Stimulated activated memory B cell treated with anti-CD40 and anti-IgM and Interleukin-4, amounts not matched to agents 10 μg/mL and 1 μg/mL and 100 μg/mL, for 72 hours (primary cell): ENCODE measurements at regions not wholly inside any gene's neighbourhood (a gene's known extent, or its start where the extent isn't known, plus 50 kb on each side); places are given as distances from the start of the nearest gene placed in this dataset.
"Not testable (repeated sequence)": the region's sequence is repeated elsewhere in the genome, so short reads cannot be mapped to it uniquely, and the experiment has no call there.

ENCODE experiments used
- ATAC-seq: fragments of 150-1000 bp; cut with Tn5 transposase; 2 replicates; pipeline ENCODE4 v1.10.0; 2021
- H3K27ac Mint-ChIP-seq: one replicate; pipeline ENCODE4 v1.8.0; 2022; ENCODE audit warnings: mild to moderate bottlenecking, mixed read lengths
- H3K27me3 Mint-ChIP-seq: one replicate; pipeline ENCODE4 v1.8.0; 2022; ENCODE audit warnings: mixed read lengths
- H3K36me3 Mint-ChIP-seq: one replicate; pipeline ENCODE4 v1.8.0; 2022; ENCODE audit warnings: mixed read lengths
- H3K4me1 Mint-ChIP-seq: one replicate; pipeline ENCODE4 v1.8.0; 2022; ENCODE audit warnings: mixed read lengths
- H3K4me3 Mint-ChIP-seq: one replicate; pipeline ENCODE4 v1.8.0; 2022; ENCODE audit warnings: mild to moderate bottlenecking, moderate library complexity, mixed read lengths
- H3K9me3 Mint-ChIP-seq: one replicate; pipeline ENCODE4 v1.8.0; 2022; ENCODE audit warnings: mixed read lengths

DNA sequence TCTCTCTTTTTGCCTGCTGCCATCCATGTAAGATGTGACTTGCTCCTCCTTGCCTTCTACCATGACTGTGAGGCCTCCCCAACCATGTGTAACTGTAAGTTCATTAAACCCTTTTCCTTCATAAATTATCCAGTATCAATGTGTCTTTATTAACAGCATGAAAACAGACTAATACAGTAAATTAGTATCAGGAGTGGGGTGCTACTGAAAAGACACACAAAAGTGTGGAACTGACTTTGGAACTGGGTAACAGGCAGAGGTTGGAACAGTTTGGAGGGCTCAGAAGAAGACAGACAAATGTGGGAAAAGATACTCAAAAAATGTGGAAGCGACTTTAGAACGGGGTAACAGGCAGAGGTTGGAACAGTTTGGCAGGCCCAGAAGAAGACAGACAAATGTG is 189.4 kb downstream of the HTR1B start:
- no peak for ATAC-seq
- H3K27ac Mint-ChIP-seq, result no peak overlapping the region
- H3K36me3 Mint-ChIP-seq, result no peaks in the 10 kb centered on the region
- no peaks in the 10 kb centered on the region for H3K27me3 Mint-ChIP-seq
- no peaks in the 10 kb centered on the region for H3K4me1 Mint-ChIP-seq
- H3K4me3 Mint-ChIP-seq, result no peak overlapping the region
- peaks cover 9% of the 10 kb centered on the region for H3K9me3 Mint-ChIP-seq

DNA sequence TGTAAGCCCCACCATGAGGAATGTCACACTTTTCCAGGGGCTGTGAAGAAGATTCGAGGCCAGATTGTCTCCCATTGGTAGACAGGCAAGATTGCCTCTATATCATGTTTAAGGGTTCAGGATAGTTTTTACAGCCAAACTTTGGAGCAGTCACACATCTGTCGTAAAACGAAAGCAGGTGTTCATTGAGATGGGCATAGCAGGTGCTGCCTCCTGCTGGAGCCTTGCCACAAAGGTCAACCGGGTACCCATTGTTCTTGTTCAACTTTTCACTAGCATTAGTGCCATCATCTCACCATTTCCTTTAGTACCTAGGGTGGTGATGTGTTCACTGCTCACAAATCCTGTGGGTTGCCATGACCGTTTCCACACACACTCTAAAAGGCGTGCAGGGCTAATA is 198.3 kb downstream of the HTR1B start:
- Mint-ChIP-seq H3K27me3 (no peaks in the 10 kb centered on the region), H3K27ac (no peak overlapping the region), H3K9me3 (peaks cover 5% of the 10 kb centered on the region), H3K4me3 (no peak overlapping the region), H3K4me1 (no peaks in the 10 kb centered on the region), H3K36me3 (no peaks in the 10 kb centered on the region)
- ATAC-seq, result no peak

DNA sequence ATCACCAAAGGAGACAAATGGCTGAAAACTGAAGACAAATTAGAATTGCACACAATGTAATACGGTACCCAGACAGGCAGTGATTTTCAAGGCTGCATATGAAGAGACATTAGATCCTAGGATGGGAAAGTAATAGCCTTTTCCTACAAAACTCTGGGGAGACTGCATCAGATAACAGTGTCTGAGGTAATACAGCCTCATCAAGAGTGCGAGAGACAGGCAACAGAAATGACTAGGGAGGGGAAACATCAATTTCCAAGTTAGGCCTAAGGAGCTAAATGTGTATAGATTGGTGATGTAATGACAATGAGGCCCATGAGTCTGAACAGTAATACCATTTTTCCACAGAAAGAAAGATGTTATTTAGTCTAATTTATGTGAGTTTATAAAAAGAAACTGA is 200.3 kb downstream of the HTR1B start:
- H3K27me3 Mint-ChIP-seq, result no peaks in the 10 kb centered on the region
- H3K4me1 Mint-ChIP-seq, result no peaks in the 10 kb centered on the region
- H3K36me3 Mint-ChIP-seq, result no peaks in the 10 kb centered on the region
- no peak overlapping the region for H3K27ac Mint-ChIP-seq
- H3K4me3 Mint-ChIP-seq, result no peak overlapping the region
- peaks cover 8% of the 10 kb centered on the region for H3K9me3 Mint-ChIP-seq
- ATAC-seq, result no peak

DNA sequence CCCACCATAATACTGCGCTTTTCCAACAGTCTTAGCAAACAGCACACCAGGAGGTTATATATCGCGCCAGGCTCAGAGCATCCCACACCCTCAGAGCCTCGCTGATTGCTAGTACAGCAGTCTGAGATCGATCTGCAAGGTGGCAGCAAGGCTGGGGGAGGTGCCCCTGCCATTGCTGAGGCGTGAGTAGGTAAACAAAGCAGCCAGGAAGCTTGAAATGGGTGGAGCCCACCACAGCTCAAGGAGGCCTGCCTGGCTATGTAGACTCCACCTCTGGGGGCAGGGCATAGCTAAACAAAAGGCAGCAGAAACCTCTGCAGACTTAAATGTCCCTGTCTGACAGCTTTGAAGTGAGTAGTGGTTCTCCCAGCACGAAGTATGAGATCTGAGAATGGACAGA is 211.5 kb downstream of the HTR1B start:
- not testable (repeated sequence) for H3K36me3 Mint-ChIP-seq, H3K4me1 Mint-ChIP-seq, H3K27me3 Mint-ChIP-seq, H3K4me3 Mint-ChIP-seq, H3K27ac Mint-ChIP-seq, H3K9me3 Mint-ChIP-seq, ATAC-seq

DNA sequence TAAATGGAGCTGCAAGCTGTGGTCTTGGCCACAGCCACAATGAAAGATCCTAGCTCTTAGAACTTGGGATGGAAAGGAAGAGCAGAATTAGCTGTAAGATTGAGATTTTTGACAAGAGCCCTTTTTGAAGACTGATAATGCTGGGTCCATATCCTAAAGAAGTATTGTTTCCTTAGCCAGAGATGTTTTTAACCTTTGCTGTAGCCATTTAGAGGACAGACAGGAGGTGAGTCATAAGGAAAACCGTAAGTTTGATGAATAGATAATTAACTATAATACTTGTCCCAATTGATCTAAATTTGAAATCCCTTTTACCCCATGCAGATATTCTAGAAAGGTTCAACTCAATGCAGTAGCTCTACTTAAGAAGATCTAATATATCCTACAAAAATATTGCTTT is 213.7 kb downstream of the HTR1B start:
- Mint-ChIP-seq H3K9me3 (peaks cover 5% of the 10 kb centered on the region), H3K27ac (no peak overlapping the region), H3K36me3 (no peaks in the 10 kb centered on the region), H3K27me3 (no peaks in the 10 kb centered on the region), H3K4me3 (no peak overlapping the region), H3K4me1 (no peaks in the 10 kb centered on the region)
- no peak for ATAC-seq

DNA sequence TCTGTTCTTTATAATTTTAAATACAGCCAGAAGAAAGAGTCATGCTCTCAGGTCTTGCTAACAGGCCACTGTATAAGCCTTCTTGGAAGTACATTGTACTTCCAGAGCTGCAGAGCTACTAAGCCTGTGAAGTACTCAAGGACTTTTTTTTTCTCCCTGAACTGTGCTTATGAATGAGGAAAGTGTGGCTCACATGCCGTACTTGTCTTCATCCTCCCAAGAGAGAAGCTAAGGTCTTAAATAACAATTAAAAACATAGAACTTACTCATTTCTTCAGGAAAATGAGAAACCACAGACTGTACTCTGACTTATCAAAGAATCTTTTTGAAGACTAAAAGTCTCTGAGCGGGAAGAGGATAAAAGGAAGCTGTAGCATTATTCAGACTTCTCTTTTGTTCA is 218.3 kb downstream of the HTR1B start:
- Mint-ChIP-seq H3K27me3 (no peaks in the 10 kb centered on the region), H3K36me3 (no peaks in the 10 kb centered on the region), H3K27ac (no peak overlapping the region), H3K4me3 (no peak overlapping the region), H3K4me1 (no peaks in the 10 kb centered on the region), H3K9me3 (no peaks in the 10 kb centered on the region)
- no peak for ATAC-seq

DNA sequence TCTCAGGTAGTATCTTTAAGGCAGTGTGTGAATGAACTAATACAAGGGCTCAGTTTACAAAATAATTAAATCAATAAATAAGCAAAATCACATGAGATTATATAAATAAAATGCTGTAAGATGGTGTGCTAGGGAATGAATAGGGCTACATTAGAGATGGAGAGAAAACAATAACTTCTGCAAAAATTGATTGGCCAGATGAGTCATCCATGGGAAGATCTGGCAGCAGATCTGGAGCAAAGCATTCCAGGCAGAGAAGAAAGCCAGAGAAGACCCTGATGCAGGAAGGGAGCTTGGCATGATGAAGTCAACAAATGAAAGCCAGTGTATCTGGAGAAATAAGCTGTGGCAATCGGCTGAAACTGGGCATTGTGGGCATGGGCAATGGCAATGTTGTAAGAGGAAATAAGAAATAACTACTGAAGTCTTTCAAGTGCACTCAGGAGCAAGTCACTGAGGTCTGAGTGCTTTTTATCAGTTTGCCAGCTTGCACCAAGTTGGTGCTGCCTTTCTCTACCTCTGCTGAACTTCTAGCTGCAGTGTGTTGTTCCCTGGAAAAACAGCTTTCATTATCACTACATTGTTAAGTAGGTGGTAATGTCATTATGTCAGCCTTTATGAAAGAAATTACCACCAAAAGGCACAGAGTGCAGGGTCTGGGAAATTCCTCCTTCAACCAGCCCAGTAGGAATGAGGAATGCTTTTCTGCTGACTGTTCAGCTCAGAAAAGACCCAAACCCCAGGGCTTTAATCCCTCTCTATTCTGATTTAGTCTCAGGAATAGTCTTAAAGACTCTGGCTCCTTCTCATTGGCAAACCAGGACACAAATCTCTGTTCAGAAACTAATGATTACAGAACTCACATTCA is 231.6 kb downstream of the HTR1B start:
- Mint-ChIP-seq H3K27me3 (no peaks in the 10 kb centered on the region), H3K4me3 (no peak overlapping the region), H3K9me3 (no peaks in the 10 kb centered on the region), H3K36me3 (no peaks in the 10 kb centered on the region), H3K4me1 (no peaks in the 10 kb centered on the region), H3K27ac (no peak overlapping the region)
- ATAC-seq, result no peak

DNA sequence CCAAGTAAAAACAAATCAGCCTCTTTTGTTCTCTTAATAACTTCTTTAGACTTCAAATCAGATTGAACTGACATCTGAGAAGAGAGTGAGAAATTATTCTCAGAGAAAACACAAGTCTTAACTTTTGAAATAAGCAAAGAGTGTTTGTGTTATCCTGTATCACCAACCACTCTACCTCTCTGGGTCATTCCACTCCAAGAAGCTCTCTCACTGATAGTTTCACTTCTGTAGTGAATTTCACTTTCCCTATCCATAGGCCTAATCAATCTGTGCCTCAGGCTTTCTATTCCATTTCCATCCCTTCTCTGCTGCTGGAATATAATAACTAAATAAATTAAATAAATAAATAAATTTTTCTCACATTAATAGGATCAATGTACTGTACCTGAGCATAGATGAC is 235.0 kb downstream of the HTR1B start:
- no peaks in the 10 kb centered on the region for H3K36me3 Mint-ChIP-seq
- H3K27me3 Mint-ChIP-seq, result no peaks in the 10 kb centered on the region
- H3K27ac Mint-ChIP-seq, result no peak overlapping the region
- peaks cover 2% of the 10 kb centered on the region for H3K9me3 Mint-ChIP-seq
- H3K4me1 Mint-ChIP-seq, result no peaks in the 10 kb centered on the region
- no peak overlapping the region for H3K4me3 Mint-ChIP-seq
- no peak for ATAC-seq

DNA sequence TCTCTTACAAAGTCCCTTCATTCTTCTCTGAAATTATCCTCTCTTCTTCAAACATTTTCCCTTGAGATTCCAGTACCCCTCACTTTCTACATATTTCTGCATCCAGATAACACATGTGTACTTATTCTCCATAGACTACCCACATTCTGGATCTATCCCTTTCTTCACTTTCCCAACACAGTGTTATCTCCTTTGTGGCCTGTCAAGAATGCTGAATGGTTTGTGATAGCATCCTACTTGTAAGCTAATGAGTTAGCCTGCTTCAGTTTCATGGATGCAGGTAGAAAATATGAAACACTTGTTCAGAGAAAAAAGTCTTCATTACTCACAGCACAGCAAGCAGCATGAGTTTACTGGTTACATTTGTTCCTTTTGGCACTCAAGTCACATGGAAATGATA is 245.4 kb downstream of the HTR1B start:
- Mint-ChIP-seq H3K4me3 (no peak overlapping the region), H3K9me3 (no peaks in the 10 kb centered on the region), H3K27me3 (no peaks in the 10 kb centered on the region), H3K27ac (no peak overlapping the region), H3K36me3 (no peaks in the 10 kb centered on the region), H3K4me1 (no peaks in the 10 kb centered on the region)
- ATAC-seq, result no peak

DNA sequence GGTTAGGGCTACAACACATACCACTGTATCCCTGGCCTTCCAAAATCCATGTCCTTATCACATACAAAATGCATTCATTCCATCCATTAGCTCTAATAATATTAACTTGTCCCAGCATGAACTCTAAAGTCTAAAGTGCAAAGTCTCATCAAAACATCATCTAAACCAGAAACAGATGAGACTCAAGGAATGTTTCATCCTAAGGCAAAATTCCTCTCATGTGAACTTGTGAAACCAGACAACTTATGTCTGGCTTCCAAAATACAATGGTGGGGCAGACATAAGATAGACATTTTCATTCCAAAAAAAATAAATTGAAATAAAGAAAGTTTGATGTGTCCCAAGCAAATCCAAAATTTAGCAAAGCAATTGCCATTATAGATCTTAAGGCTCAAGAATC is 257.4 kb downstream of the HTR1B start:
- no peak overlapping the region for H3K4me3 Mint-ChIP-seq
- no peaks in the 10 kb centered on the region for H3K27me3 Mint-ChIP-seq
- H3K4me1 Mint-ChIP-seq, result no peaks in the 10 kb centered on the region
- no peaks in the 10 kb centered on the region for H3K9me3 Mint-ChIP-seq
- no peak overlapping the region for H3K27ac Mint-ChIP-seq
- no peak for ATAC-seq
- H3K36me3 Mint-ChIP-seq, result no peaks in the 10 kb centered on the region

DNA sequence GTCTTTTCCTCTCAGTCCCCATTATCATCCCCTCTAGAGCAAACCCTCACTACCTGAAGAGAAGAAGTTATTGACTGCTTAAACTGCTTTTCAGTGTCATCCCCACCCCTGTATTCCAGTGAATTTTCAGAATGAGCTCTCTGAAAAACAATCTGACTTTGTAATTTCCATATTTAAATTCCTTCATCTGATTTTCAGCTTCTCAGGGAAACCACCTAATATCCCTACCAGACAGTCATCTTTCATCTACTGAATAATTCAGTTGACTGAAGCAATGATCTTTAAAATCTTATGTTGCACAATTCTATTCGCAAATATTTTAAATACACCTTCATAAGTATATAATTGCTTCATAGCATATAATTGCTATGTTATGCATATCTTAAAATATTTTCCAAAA is 258.7 kb downstream of the HTR1B start:
- H3K27ac Mint-ChIP-seq, result no peak overlapping the region
- no peaks in the 10 kb centered on the region for H3K4me1 Mint-ChIP-seq
- no peak overlapping the region for H3K4me3 Mint-ChIP-seq
- ATAC-seq, result no peak
- no peaks in the 10 kb centered on the region for H3K9me3 Mint-ChIP-seq
- no peaks in the 10 kb centered on the region for H3K27me3 Mint-ChIP-seq
- no peaks in the 10 kb centered on the region for H3K36me3 Mint-ChIP-seq

DNA sequence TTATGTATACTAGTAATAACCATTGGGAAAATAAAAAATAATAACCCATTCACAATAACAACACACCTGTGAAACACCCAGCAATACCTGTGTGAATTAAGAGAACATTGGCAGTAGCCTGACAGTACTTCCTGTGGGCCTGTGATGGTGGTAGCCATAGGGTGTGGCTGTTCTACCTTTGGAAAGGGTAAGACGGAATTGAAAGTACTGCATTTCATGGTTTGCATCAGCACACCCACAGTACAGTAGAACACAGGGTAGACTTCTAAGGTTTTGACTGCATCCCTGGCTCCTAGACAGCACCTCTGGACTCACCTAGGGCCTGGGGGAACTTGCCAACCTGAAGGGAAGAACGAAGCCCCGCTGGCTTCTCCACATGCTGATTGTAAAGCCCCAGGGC is 279.8 kb downstream of the HTR1B start:
- no peak for ATAC-seq
- Mint-ChIP-seq H3K4me1 (no peaks in the 10 kb centered on the region), H3K27me3 (no peaks in the 10 kb centered on the region), H3K9me3 (peaks cover 3% of the 10 kb centered on the region), H3K27ac (no peak overlapping the region), H3K4me3 (no peak overlapping the region), H3K36me3 (no peaks in the 10 kb centered on the region)

DNA sequence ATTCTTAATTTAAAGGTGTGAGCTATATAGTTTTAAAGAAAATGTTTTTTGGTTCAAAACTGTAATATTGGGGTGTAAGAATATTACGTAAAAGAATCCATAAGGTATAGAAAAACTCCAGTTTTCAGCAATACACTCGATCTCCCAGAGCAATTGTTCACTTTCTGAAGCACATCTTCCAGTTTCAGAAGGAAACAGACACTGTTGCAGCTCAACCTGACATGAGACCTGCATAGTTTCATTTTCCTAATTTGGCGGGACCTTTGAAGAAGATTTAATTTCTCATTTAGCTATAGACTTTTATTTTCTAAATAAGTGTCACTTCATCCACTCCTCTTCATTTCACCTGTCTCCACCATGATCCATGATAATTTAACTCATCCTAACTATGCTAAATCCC is 281.5 kb downstream of the HTR1B start:
- Mint-ChIP-seq H3K4me3 (no peak overlapping the region), H3K27ac (no peak overlapping the region), H3K4me1 (no peaks in the 10 kb centered on the region), H3K9me3 (peaks cover 3% of the 10 kb centered on the region), H3K27me3 (no peaks in the 10 kb centered on the region), H3K36me3 (no peaks in the 10 kb centered on the region)
- no peak for ATAC-seq

DNA sequence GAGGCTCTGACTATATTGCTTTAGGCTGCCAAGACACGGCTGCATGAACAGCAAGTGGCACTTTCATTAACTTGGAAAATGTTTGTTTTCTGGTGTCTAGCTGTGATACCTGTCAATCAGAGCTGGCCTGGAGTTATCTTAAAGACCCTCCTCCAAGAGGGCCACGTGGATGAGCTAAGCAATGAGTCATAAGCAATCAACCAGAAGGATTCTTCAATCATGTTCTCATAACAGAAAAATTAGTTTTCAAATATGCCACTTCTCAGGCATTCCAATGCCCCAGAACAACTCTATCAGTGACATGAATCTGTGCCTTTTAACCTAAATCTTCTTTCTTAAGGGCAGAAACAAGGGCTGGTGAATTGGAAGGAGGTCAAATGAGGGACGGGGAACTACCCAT is 283.0 kb downstream of the HTR1B start:
- Mint-ChIP-seq H3K9me3 (peaks cover 4% of the 10 kb centered on the region), H3K4me3 (no peak overlapping the region), H3K27ac (no peak overlapping the region), H3K4me1 (no peaks in the 10 kb centered on the region), H3K36me3 (no peaks in the 10 kb centered on the region), H3K27me3 (no peaks in the 10 kb centered on the region)
- ATAC-seq, result no peak

DNA sequence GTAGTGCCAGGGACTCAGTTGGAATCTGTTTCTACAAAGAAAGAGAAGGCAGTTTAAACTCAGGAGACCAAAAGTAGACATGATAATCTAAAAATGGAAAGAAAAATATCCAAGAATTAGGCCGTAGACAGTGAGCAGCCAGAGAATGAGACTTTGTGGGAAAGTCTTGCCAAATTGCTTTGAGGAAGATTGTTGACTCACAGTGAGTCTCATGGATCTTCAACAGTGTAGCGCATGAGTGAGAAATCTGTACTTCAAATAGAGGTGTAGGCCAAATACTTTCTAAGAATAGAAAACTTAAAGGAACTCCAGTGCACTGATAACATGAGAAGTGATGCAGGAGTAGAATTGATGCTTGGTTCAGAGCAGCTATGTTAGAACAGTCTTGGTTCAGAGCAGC is 284.5 kb downstream of the HTR1B start:
- no peaks in the 10 kb centered on the region for H3K4me1 Mint-ChIP-seq
- H3K27me3 Mint-ChIP-seq, result no peaks in the 10 kb centered on the region
- ATAC-seq, result no peak
- no peaks in the 10 kb centered on the region for H3K36me3 Mint-ChIP-seq
- no peak overlapping the region for H3K27ac Mint-ChIP-seq
- no peak overlapping the region for H3K4me3 Mint-ChIP-seq
- peaks cover 2% of the 10 kb centered on the region for H3K9me3 Mint-ChIP-seq

DNA sequence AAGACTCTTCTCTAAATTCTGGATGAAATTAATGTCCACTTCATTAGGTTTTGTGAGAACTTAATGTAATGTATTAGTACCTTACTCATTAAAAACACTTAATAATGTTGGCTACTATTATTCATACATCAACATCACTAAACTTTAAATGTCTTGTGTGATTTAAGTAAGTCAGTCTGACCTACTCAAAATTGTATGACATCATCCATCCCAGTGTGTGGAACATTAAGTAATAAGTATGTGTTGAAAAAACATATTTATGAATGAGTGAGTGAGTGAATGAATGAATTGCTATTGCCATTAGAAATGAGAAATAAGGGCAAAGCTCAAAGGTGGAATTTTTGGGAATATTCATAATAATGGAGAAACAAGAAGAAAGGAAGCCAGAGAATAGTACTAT is 285.8 kb downstream of the HTR1B start:
- H3K36me3 Mint-ChIP-seq, result no peaks in the 10 kb centered on the region
- H3K27me3 Mint-ChIP-seq, result no peaks in the 10 kb centered on the region
- H3K4me1 Mint-ChIP-seq, result no peaks in the 10 kb centered on the region
- H3K9me3 Mint-ChIP-seq, result peaks cover 2% of the 10 kb centered on the region
- no peak for ATAC-seq
- no peak overlapping the region for H3K4me3 Mint-ChIP-seq
- no peak overlapping the region for H3K27ac Mint-ChIP-seq
